Left ventricle myocardium inferior (tissue), 1 donor: ENCODE measurements at regions not wholly inside any gene's neighbourhood (a gene's known extent, or its start where the extent isn't known, plus 50 kb on each side); places are given as distances from the start of the nearest gene placed in this dataset.

Experiments used
- DNase-seq: peaks from one replicate; pipeline ENCODE4 v3.0.0-alpha.2; 2020
- H3K27ac ChIP-seq: fragments of 200-600 bp; replicated peaks from 2 replicates; pipeline ENCODE4 v1.8.0; 2021
- H3K27me3 ChIP-seq: fragments of 200-600 bp; 2 replicates; pipeline ENCODE4 v1.8.0; 2021; ENCODE audit warnings: low read depth
- H3K36me3 ChIP-seq: fragments of 200-600 bp; 2 replicates; pipeline ENCODE4 v1.8.0; 2021
- H3K4me1 ChIP-seq: fragments of 200-600 bp; 2 replicates; pipeline ENCODE4 v1.8.0; 2021
- H3K4me3 ChIP-seq: fragments of 200-600 bp; 2 replicates; pipeline ENCODE4 v1.8.0; 2021; ENCODE audit warnings: mild to moderate bottlenecking, moderate library complexity
- H3K9me3 ChIP-seq: fragments of 200-600 bp; replicated peaks from 2 replicates; pipeline ENCODE4 v1.8.0; 2021
- CTCF ChIP-seq: fragments of 200-600 bp; IDR thresholded peaks from 2 replicates; pipeline ENCODE4 v1.8.0; 2021; ENCODE audit warnings: antibody characterized with exemption, mild to moderate bottlenecking, borderline replicate concordance
- intact Hi-C: fragments of 100-400 bp; cut with micrococcal nuclease; formaldehyde crosslinking; loops from one replicate; pipeline ENCODE4 v1.11.0; 2022
- donor health status: DM: no; HTN: yes; CAD: no; lungs with severe emphysema.

GRCh38 chrX:85517994-85518718, 138.7 kb upstream of the POF1B start:
- TF ChIP-seq CTCF, result no peak
- intact Hi-C loops, result no loop called here
- H3K4me3 ChIP-seq, result no peak overlapping the region
- no peaks in the 10 kb centered on the region for H3K27me3 ChIP-seq
- H3K36me3 ChIP-seq, result no peaks in the 10 kb centered on the region
- DNase-seq, result no peak
- no peaks in the 10 kb centered on the region for H3K4me1 ChIP-seq
- no peak overlapping the region for H3K27ac ChIP-seq
- H3K9me3 ChIP-seq, result no peaks in the 10 kb centered on the region

GRCh38 chrX:85516131-85516530, 136.7 kb upstream of the POF1B start:
- H3K4me1 ChIP-seq, result no peaks in the 10 kb centered on the region
- intact Hi-C loops, result no loop called here
- no peak overlapping the region for H3K27ac ChIP-seq
- TF ChIP-seq CTCF, result no peak
- no peak for DNase-seq
- H3K27me3 ChIP-seq, result no peaks in the 10 kb centered on the region
- no peaks in the 10 kb centered on the region for H3K9me3 ChIP-seq
- H3K4me3 ChIP-seq, result no peak overlapping the region
- H3K36me3 ChIP-seq, result no peaks in the 10 kb centered on the region

GRCh38 chrX:85506871-85507270, 127.4 kb upstream of the POF1B start:
- Histone ChIP-seq H3K9me3 (no peaks in the 10 kb centered on the region), H3K36me3 (no peaks in the 10 kb centered on the region), H3K4me1 (no peaks in the 10 kb centered on the region), H3K27me3 (no peaks in the 10 kb centered on the region), H3K27ac (no peak overlapping the region), H3K4me3 (no peak overlapping the region)
- no peak for DNase-seq
- intact Hi-C loops, result no loop called here
- no peak for TF ChIP-seq CTCF

GRCh38 chrX:85505801-85506200, 126.3 kb upstream of the POF1B start:
- intact Hi-C loops, result no loop called here
- H3K4me3 ChIP-seq, result no peak overlapping the region
- DNase-seq, result no peak
- no peaks in the 10 kb centered on the region for H3K4me1 ChIP-seq
- no peaks in the 10 kb centered on the region for H3K9me3 ChIP-seq
- H3K27ac ChIP-seq, result no peak overlapping the region
- TF ChIP-seq CTCF, result no peak
- no peaks in the 10 kb centered on the region for H3K27me3 ChIP-seq
- no peaks in the 10 kb centered on the region for H3K36me3 ChIP-seq

- DNase-seq, result no peak
- Histone ChIP-seq H3K9me3 (no peaks in the 10 kb centered on the region), H3K27me3 (no peaks in the 10 kb centered on the region), H3K27ac (no peak overlapping the region), H3K36me3 (no peaks in the 10 kb centered on the region), H3K4me1 (no peaks in the 10 kb centered on the region), H3K4me3 (no peak overlapping the region)
- no peak for TF ChIP-seq CTCF
- intact Hi-C loops, result no loop called here
Observed at GRCh38 chrX:85504381-85504780, 124.9 kb upstream of the POF1B start.
